ENCODE measurements at regions not wholly inside any gene's neighbourhood (a gene's known extent, or its start where the extent isn't known, plus 50 kb on each side); places are given as distances from the start of the nearest gene placed in this dataset.
A peak's percentile ranks its signal among the peaks of the same experiment; 100 is the strongest.

- no peak for DNase-seq (ENCODE audit: low read depth)
Measured at GRCh38 chr10:128617532-128617931, 491.3 kb upstream of the MKI67 start.

- DNase-seq (ENCODE audit: low read depth) = no peak
Measured at GRCh38 chr10:128622706-128623105, 496.5 kb upstream of the MKI67 start.

- DNase-seq (ENCODE audit: low read depth) = no peak
Measured at GRCh38 chr10:128623776-128624175, 497.6 kb upstream of the MKI67 start.

GRCh38 chr10:128624656-128625530 lies 498.7 kb upstream of the MKI67 start:
- DNase-seq (ENCODE audit: low read depth) = no peak

GRCh38 chr10:128625926-128626325 lies 499.7 kb upstream of the MKI67 start:
- no peak for DNase-seq (ENCODE audit: low read depth)

GRCh38 chr10:128626397-128627000 lies 500.3 kb upstream of the MKI67 start:
- DNase-seq (ENCODE audit: low read depth) = no peak

GRCh38 chr10:128627811-128628210 lies 501.6 kb upstream of the MKI67 start:
- no peak for DNase-seq (ENCODE audit: low read depth)

GRCh38 chr10:128628252-128628651 lies 502.0 kb upstream of the MKI67 start:
- no peak for DNase-seq (ENCODE audit: low read depth)

GRCh38 chr10:128629111-128630096 lies 503.2 kb upstream of the MKI67 start:
- no peak for DNase-seq (ENCODE audit: low read depth)

GRCh38 chr10:128630787-128631252 lies 504.6 kb upstream of the MKI67 start:
- no peak for DNase-seq (ENCODE audit: low read depth)

- peak; percentile 34 for DNase-seq (ENCODE audit: low read depth)
Measured at GRCh38 chr10:128631801-128632241, 505.6 kb upstream of the MKI67 start.

GRCh38 chr10:128632694-128633093 lies 506.5 kb upstream of the MKI67 start:
- DNase-seq (ENCODE audit: low read depth) = no peak

- DNase-seq (ENCODE audit: low read depth) = no peak
Measured at GRCh38 chr10:128633864-128634540, 507.8 kb upstream of the MKI67 start.

GRCh38 chr10:128642023-128642422 lies 515.8 kb upstream of the MKI67 start:
- DNase-seq (ENCODE audit: low read depth) = no peak

- DNase-seq (ENCODE audit: low read depth) = peak; percentile 26
Measured at GRCh38 chr10:128642502-128642901, 516.3 kb upstream of the MKI67 start.

GRCh38 chr10:128643658-128644057 lies 517.4 kb upstream of the MKI67 start:
- no peak for DNase-seq (ENCODE audit: low read depth)

GRCh38 chr10:128645486-128645885 lies 519.3 kb upstream of the MKI67 start:
- DNase-seq (ENCODE audit: low read depth) = no peak

- DNase-seq (ENCODE audit: low read depth) = no peak
Measured at GRCh38 chr10:128646956-128647355, 520.7 kb upstream of the MKI67 start.

- DNase-seq (ENCODE audit: low read depth) = no peak
Measured at GRCh38 chr10:128657548-128657947, 531.3 kb upstream of the MKI67 start.

GRCh38 chr10:128660726-128661125 lies 534.5 kb upstream of the MKI67 start:
- DNase-seq (ENCODE audit: low read depth) = no peak

GRCh38 chr10:128661404-128662197 lies 535.4 kb upstream of the MKI67 start:
- no peak for DNase-seq (ENCODE audit: low read depth)

Data from stromal cell of bone marrow (primary cell).